Chondrocyte (in vitro differentiated cells): ENCODE measurements at regions not wholly inside any gene's neighbourhood (a gene's known extent, or its start where the extent isn't known, plus 50 kb on each side); places are given as distances from the start of the nearest gene placed in this dataset.

Source experiments
- DNase-seq: peaks from one replicate; pipeline ENCODE4 v3.0.0; 2021; ENCODE audit warnings: mixed read lengths, low spot score
- H3K27ac Mint-ChIP-seq: one replicate; pipeline ENCODE4 v1.8.0; 2021; ENCODE audit warnings: mild to moderate bottlenecking, moderate library complexity, mixed read lengths; ENCODE audit not compliant: unreplicated experiment
- H3K27me3 Mint-ChIP-seq: 2 replicates; pipeline ENCODE4 v1.8.0; 2021; ENCODE audit warnings: low read depth, mixed read lengths
- H3K36me3 Mint-ChIP-seq: 2 replicates; pipeline ENCODE4 v1.8.0; 2021; ENCODE audit warnings: low read depth, mixed read lengths
- H3K4me1 Mint-ChIP-seq: 2 replicates; pipeline ENCODE4 v1.8.0; 2021; ENCODE audit warnings: low read depth, mild to moderate bottlenecking, mixed read lengths
- H3K4me3 Mint-ChIP-seq: one replicate; pipeline ENCODE4 v1.8.0; 2021; ENCODE audit warnings: mild to moderate bottlenecking, moderate library complexity, mixed read lengths; ENCODE audit not compliant: unreplicated experiment
- H3K9me3 Mint-ChIP-seq: 2 replicates; pipeline ENCODE4 v1.8.0; 2021; ENCODE audit warnings: low read depth, mixed read lengths
- CTCF ChIP-seq: fragments of 200-600 bp; sonication (generic); IDR thresholded peaks from 2 replicates; pipeline ENCODE4 v1.5.0; 2021; ENCODE audit warnings: antibody characterized with exemption, mild to moderate bottlenecking, moderate library complexity

DNA sequence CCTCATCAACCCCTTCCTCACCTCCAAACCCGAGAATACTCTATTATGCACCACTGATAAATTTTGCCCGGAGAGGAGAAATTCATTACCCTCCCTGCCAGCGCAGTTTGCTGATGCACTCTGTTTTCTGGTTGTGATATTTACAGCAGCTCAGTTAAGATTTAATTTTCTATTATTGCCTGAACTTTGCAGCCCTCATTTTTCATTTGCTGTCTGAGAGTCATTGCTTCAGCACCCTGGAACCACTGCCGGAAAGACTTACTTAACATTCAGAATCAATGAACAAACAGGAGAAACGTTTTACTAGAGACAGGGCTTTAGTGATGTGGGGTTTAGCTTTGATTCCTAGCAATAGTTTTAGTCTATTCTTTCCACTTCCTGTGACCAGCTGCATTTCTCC, 56.7 kb upstream of the MAMDC2 start:
- peaks cover 3% of the 10 kb centered on the region for H3K4me1 Mint-ChIP-seq
- no peaks in the 10 kb centered on the region for H3K27me3 Mint-ChIP-seq
- no peak overlapping the region for H3K4me3 Mint-ChIP-seq
- no peak overlapping the region for H3K27ac Mint-ChIP-seq
- no peaks in the 10 kb centered on the region for H3K36me3 Mint-ChIP-seq
- no peak for TF ChIP-seq CTCF
- DNase-seq: no peak
- H3K9me3 Mint-ChIP-seq: no peaks in the 10 kb centered on the region

DNA sequence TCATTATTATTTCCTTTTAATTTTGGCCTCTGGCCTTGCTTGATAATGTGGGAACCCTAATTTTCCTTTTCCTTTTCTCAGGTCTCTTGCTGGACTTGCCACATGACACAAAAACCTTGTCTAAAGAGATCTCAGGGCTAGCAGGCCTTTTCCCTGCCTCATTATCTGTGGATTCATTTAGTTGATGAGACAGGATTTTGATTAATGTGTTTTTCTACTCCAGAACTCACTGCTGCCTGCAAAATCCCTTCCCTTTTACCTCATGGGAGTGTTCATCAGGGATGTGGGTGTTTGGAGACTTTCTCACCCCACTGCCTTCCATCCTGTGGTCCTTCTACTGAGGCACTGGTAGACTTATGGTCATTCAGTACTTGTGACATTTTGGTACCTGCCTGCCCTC, 56.2 kb upstream of the MAMDC2 start:
- Mint-ChIP-seq H3K9me3 (no peaks in the 10 kb centered on the region), H3K27me3 (no peaks in the 10 kb centered on the region), H3K36me3 (no peaks in the 10 kb centered on the region), H3K27ac (no peak overlapping the region), H3K4me1 (no peaks in the 10 kb centered on the region), H3K4me3 (no peak overlapping the region)
- no peak for TF ChIP-seq CTCF
- no peak for DNase-seq

DNA sequence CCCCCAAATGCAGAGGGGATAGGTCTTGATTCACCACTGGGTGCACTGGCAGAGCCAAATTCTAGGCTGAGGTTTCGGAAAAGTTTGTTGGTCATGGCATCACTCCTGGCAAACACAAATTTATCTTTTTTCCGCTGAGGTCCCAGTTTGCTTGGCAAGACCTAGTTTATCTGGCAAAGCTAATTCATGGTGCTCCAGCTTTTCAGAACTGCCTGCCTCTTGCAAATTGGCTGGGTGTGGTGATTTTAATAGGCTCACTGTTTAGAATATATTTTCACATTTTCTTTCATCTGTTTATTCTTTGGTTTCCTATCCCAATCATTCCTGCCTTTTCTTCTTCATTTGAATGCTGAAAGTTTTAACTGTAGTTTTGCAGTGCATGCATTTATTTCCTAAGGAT, 50.5 kb upstream of the MAMDC2 start:
- Mint-ChIP-seq H3K4me1 (peaks cover 24% of the 10 kb centered on the region), H3K27me3 (no peaks in the 10 kb centered on the region), H3K27ac (no peak overlapping the region), H3K9me3 (peaks cover 3% of the 10 kb centered on the region), H3K36me3 (no peaks in the 10 kb centered on the region), H3K4me3 (no peak overlapping the region)
- no peak for DNase-seq
- TF ChIP-seq CTCF: no peak
